GM12878 (cell line): ENCODE measurements at regions not wholly inside any gene's neighbourhood (a gene's known extent, or its start where the extent isn't known, plus 50 kb on each side); places are given as distances from the start of the nearest gene placed in this dataset.

ENCODE experiments used
- ATAC-seq: fragments of 200-7000 bp; cut with Tn5 transposase; 3 replicates; pipeline ENCODE4 v1.9.1; 2020; ENCODE audit warnings: mild to moderate bottlenecking, moderate library complexity
- BruUV-seq: library from RNA; stranded (reverse); fragments of 400-500 nt; replicated peaks from 2 replicates; lab custom pipeline; 2021; lab: Mats Ljungman, UMichigan
- CTCF ChIA-PET: fragments of 300-600 bp; sonication (Branson Sonifier 250); formaldehyde crosslinking; extraction: SDS; loops from one replicate; lab custom pipeline; 2021; ENCODE audit warnings: inconsistent platforms; lab: Yijun Ruan, JAX
- POLR2A ChIA-PET: fragments of 350-600 bp; formaldehyde crosslinking; extraction: SDS; loops from one replicate; lab custom pipeline; 2021; ENCODE audit warnings: inconsistent platforms; lab: Charles Lee
- RAD21 ChIA-PET: fragments of 300-600 bp; sonication (Branson Sonifier 250); formaldehyde crosslinking; loops from one replicate; lab custom pipeline; 2023; ENCODE audit warnings: antibody characterized with exemption; ENCODE audit not compliant: unreplicated experiment; lab: Charles Lee
- SMC1A ChIA-PET: fragments of 300-600 bp; sonication (Branson Sonifier 250); formaldehyde crosslinking; loops from one replicate; lab custom pipeline; 2023; ENCODE audit not compliant: unreplicated experiment, uncharacterized antibody; lab: Charles Lee
- DNase-seq: peaks from one replicate; pipeline ENCODE4 v3.0.0-alpha.2; 2011; ENCODE audit warnings: low read depth, low spot score
- FAIRE-seq: peaks from 3 replicates; lab custom pipeline; 2011; peaks lifted over from hg19 to GRCh38; lab: Jason Lieb, UNC
- H2AFZ ChIP-seq: 2 replicates; pipeline ENCODE4 v1.6.0; 2011; ENCODE audit warnings: low read depth, low read length, control low read depth; ENCODE audit not compliant: control insufficient read depth
- H3K27ac ChIP-seq: 2 replicates; pipeline ENCODE4 v1.5.1; 2011; ENCODE audit warnings: control low read depth; ENCODE audit not compliant: control insufficient read depth, insufficient read depth
- H3K27me3 ChIP-seq, 2 experiments: replicated peaks in 1 of 2; 2 replicates each; pipeline versions ENCODE4 v1.6.0 to v1.6.1; 2011; ENCODE audit warnings: low read length in 1 of 2; ENCODE audit not compliant: control insufficient read depth in 2 of 2, insufficient read depth in 2 of 2
- H3K36me3 ChIP-seq, 2 experiments: 2 replicates each; pipeline ENCODE4 v1.5.1; 2011; ENCODE audit warnings: low read length in 1 of 2; ENCODE audit not compliant: control insufficient read depth in 2 of 2, insufficient read depth in 2 of 2
- H3K4me1 ChIP-seq: 2 replicates; pipeline ENCODE4 v1.6.1; 2011; ENCODE audit warnings: mild to moderate bottlenecking, low read length, moderate library complexity, mixed read lengths; ENCODE audit not compliant: control insufficient read depth, insufficient read depth
- H3K4me2 ChIP-seq: 2 replicates; pipeline ENCODE4 v1.6.0; 2011; ENCODE audit warnings: control low read depth; ENCODE audit not compliant: control insufficient read depth, insufficient read depth
- H3K4me3 ChIP-seq: fragments of 200-600 bp; sonication (generic); 2 replicates; pipeline ENCODE4 v1.5.1; 2016
- H3K79me2 ChIP-seq: 2 replicates; pipeline ENCODE4 v1.6.0; 2011; ENCODE audit warnings: low read length; ENCODE audit not compliant: control insufficient read depth, insufficient read depth
- H3K9ac ChIP-seq: 2 replicates; pipeline ENCODE4 v1.8.0; 2011; ENCODE audit warnings: low read length, control low read depth, mixed read lengths; ENCODE audit not compliant: control insufficient read depth, insufficient read depth
- H3K9me3 ChIP-seq: replicated peaks from 3 replicates; pipeline ENCODE4 v1.5.1; 2011; ENCODE audit warnings: mild to moderate bottlenecking, low read length; ENCODE audit not compliant: control insufficient read depth, insufficient read depth
- H4K20me1 ChIP-seq: 2 replicates; pipeline ENCODE4 v1.6.0; 2011; ENCODE audit not compliant: control insufficient read depth, insufficient read depth
- ESRRA ChIP-seq: IDR thresholded peaks from 2 replicates; pipeline ENCODE4 v1.6.1; 2012; ENCODE audit warnings: mild to moderate bottlenecking, low read length, improper control_type of control experiment
- GABPA ChIP-seq: IDR thresholded peaks from 2 replicates; pipeline ENCODE4 v1.6.1; 2014; ENCODE audit warnings: antibody characterized with exemption, low read depth, mild to moderate bottlenecking, inconsistent platforms
- KLF5 ChIP-seq: fragments of 450-650 bp; IDR thresholded peaks from 2 replicates; pipeline ENCODE4 v1.6.1; 2014; ENCODE audit warnings: mild to moderate bottlenecking; ENCODE audit not compliant: partially characterized antibody
- MTA2 ChIP-seq: fragments of 450-650 bp; IDR thresholded peaks from 2 replicates; pipeline ENCODE4 v1.6.1; 2016; ENCODE audit warnings: low read depth, mild to moderate bottlenecking, moderate library complexity
- POLR2AphosphoS5 ChIP-seq: IDR thresholded peaks from 2 replicates; pipeline ENCODE4 v1.6.1; 2011; ENCODE audit warnings: mild to moderate bottlenecking, low read length, inconsistent platforms
- ZNF622 ChIP-seq: fragments of 450-650 bp; IDR thresholded peaks from 2 replicates; pipeline ENCODE4 v1.6.1; 2017; ENCODE audit warnings: mild to moderate bottlenecking, inconsistent platforms
- WGBS: methylation state at CpG from one replicate; pipeline ENCODE4 v1.1.6; 2016; ENCODE audit warnings: low lambda C conversion rate; ENCODE audit not compliant: insufficient replicate concordance, insufficient coverage; ENCODE audit errors: missing lambda C conversion rate; 5-methylcytosine and 5-hydroxymethylcytosine counted together
- in situ Hi-C: fragments of 300-500 bp; cut with MboI; formaldehyde crosslinking; loops from 9 replicates; pipeline ENCODE4 v1.14.3; 2018; ENCODE audit warnings: mixed read lengths
- intact Hi-C: fragments of 100-400 bp; cut with micrococcal nuclease; formaldehyde crosslinking; loops from one replicate; pipeline ENCODE4 v1.14.2; 2022; ENCODE audit not compliant: unreplicated experiment
- TF ChIP-seq, protein P1 (sequence below): fragments of 450-650 bp; IDR thresholded peaks from 2 replicates; pipeline ENCODE4 v1.6.1; 2017; ENCODE audit warnings: antibody characterized with exemption, mild to moderate bottlenecking, moderate library complexity
- TF ChIP-seq, protein P2 (sequence below): IDR thresholded peaks from 2 replicates; pipeline ENCODE4 v1.6.1; 2011; ENCODE audit warnings: low read depth, low read length, improper control_type of control experiment, borderline replicate concordance

DNA sequence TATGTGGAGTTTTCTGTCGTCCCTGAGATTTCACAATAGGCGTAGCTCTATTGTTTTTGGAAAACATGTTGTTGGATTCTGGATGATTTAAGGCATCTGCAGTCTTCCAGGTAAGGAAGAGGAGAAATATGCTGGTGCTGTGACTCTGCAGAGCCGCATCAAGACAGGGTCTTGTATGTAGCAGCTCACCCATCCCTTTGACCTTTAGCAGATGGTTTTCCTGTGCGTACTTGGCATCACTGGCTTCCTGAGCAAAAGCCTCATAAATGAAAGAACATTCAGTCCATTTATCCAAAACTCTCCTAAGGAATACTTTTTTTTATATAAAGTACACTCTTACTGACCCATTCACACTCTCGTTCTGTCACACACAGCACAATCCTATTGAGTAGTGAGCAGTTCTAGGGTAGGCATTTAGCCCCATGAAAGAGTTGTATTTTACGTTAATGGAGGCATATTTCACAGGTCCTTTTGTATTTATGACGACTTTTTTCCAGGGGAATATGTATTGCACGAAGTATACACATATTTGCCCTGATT is 443.9 kb downstream of the STK39 start:
- H3K4me1 ChIP-seq, result no peaks in the 10 kb centered on the region
- DNase-seq (no peak), FAIRE-seq (no peak), ATAC-seq (no peak)
- ChIA-PET POLR2A (no interaction called here), CTCF (no interaction called here), SMC1A (interaction anchor here (0.6 kb wide), 1 partner anchor 30 kb away, joined by 3 read pairs; no protein-coding TSS in a partner anchor), RAD21 (no interaction called here)
- intact Hi-C loops, result no loop called here
- H3K27me3 ChIP-seq, result no peaks in the 10 kb centered on the region; a peak in 1 of 4 replicates
- H3K27ac ChIP-seq, result no peak overlapping the region
- BruUV-seq, result no TSS peak
- in situ Hi-C loops, result no loop called here
- H3K9me3 ChIP-seq, result no peaks in the 10 kb centered on the region
- TF ChIP-seq ESRRA (no peak), GABPA (no peak), ZNF622 (no peak), MTA2 (no peak), KLF5 (no peak), POLR2AphosphoS5 (no peak)
- TF ChIP-seq, protein P1, sequence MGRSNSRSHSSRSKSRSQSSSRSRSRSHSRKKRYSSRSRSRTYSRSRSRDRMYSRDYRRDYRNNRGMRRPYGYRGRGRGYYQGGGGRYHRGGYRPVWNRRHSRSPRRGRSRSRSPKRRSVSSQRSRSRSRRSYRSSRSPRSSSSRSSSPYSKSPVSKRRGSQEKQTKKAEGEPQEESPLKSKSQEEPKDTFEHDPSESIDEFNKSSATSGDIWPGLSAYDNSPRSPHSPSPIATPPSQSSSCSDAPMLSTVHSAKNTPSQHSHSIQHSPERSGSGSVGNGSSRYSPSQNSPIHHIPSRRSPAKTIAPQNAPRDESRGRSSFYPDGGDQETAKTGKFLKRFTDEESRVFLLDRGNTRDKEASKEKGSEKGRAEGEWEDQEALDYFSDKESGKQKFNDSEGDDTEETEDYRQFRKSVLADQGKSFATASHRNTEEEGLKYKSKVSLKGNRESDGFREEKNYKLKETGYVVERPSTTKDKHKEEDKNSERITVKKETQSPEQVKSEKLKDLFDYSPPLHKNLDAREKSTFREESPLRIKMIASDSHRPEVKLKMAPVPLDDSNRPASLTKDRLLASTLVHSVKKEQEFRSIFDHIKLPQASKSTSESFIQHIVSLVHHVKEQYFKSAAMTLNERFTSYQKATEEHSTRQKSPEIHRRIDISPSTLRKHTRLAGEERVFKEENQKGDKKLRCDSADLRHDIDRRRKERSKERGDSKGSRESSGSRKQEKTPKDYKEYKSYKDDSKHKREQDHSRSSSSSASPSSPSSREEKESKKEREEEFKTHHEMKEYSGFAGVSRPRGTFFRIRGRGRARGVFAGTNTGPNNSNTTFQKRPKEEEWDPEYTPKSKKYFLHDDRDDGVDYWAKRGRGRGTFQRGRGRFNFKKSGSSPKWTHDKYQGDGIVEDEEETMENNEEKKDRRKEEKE, result no peak
- TF ChIP-seq, protein P2, sequence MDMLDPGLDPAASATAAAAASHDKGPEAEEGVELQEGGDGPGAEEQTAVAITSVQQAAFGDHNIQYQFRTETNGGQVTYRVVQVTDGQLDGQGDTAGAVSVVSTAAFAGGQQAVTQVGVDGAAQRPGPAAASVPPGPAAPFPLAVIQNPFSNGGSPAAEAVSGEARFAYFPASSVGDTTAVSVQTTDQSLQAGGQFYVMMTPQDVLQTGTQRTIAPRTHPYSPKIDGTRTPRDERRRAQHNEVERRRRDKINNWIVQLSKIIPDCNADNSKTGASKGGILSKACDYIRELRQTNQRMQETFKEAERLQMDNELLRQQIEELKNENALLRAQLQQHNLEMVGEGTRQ, result no peak
- H3K79me2 ChIP-seq, result no peaks in the 10 kb centered on the region
- no peak overlapping the region for H3K4me2 ChIP-seq
- WGBS, result 16% methylated on average over 8 of the region's 8 CpGs
- H2AFZ ChIP-seq, result no peak overlapping the region
- H3K9ac ChIP-seq, result no peak overlapping the region
- H4K20me1 ChIP-seq, result no peaks in the 10 kb centered on the region
- no peaks in the 10 kb centered on the region for H3K36me3 ChIP-seq
- no peak overlapping the region for H3K4me3 ChIP-seq
